Keratinocyte (primary cell): ENCODE measurements at regions not wholly inside any gene's neighbourhood (a gene's known extent, or its start where the extent isn't known, plus 50 kb on each side); places are given as distances from the start of the nearest gene placed in this dataset.

Source experiments
- CTCF ChIP-seq, 3 experiments: IDR thresholded peaks in 1 of 3; conservative IDR thresholded peaks in 1 of 3; optimal IDR thresholded peaks in 1 of 3; 2 replicates in 2 of 3; 3 replicates in 1 of 3; pipeline versions ENCODE3 to v1.5.1; 2011; ENCODE audit warnings: low read length in 3 of 3, mild to moderate bottlenecking in 3 of 3, moderate library complexity in 2 of 3, control low read depth in 1 of 3, inconsistent platforms in 1 of 3; ENCODE audit not compliant: insufficient read depth in 2 of 3; ENCODE audit errors: extremely low read depth in 1 of 3
- EZH2 ChIP-seq: IDR thresholded peaks from one replicate; pipeline ENCODE4 v1.6.1; 2012; ENCODE audit warnings: inconsistent platforms, mild to moderate bottlenecking, low read length, moderate library complexity

- TF ChIP-seq CTCF (optimal IDR thresholded peaks at IDR 0.05 in 1 of 3, IDR thresholded peaks at IDR 0.05 in 1 of 3, conservative IDR thresholded peaks at IDR 0.05 in 1 of 3; ENCODE audit: extremely low read depth in 1 of 3, insufficient read depth in 2 of 3, low read length in 3 of 3) (no peak), EZH2 (no peak)
Observed at GRCh38 chr10:58892031-58892531, 284.4 kb upstream of the PHYHIPL start.
